ENCODE measurements at regions not wholly inside any gene's neighbourhood (a gene's known extent, or its start where the extent isn't known, plus 50 kb on each side); places are given as distances from the start of the nearest gene placed in this dataset.
"Not testable (repeated sequence)": the region's sequence is repeated elsewhere in the genome, so short reads cannot be mapped to it uniquely, and the experiment has no call there.

DNA sequence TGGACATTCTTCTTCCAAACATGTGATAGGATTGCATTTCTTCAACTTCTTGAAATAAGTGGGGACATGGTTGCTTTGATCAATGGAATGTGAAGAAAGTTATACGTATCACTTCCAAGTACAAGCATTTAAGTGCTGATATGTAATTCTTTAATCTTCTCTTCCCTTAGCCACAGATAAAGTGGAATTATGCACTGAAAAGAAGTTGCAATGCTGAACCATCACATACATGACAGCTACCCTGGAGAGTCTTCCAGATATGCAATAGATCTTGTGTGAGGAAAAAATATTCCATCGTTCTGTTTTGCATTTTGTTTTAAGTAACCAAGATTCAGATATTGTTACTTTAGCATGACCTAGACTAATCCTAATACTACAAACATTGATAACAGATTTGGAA is 674.3 kb downstream of the NSUN3 start:
- DNase-seq, result no peak

DNA sequence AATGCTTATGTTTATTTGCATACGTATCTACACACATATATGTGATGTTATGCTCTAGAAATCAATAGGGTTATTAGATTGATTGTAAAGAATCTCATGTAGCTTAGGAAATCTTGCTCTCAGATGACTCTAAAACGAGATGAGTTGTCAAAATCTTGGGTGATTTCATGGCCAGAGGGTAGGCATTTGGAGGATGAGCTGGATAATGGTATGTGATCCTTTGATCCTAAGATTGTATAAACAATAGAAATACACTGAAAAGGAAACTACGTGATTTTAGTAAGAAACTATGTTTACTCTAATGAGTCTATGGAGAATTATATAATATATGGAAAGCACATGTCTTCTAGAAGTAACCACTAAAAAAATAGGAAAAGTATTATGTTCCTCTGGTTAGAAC is 676.6 kb downstream of the NSUN3 start:
- no peak for DNase-seq

DNA sequence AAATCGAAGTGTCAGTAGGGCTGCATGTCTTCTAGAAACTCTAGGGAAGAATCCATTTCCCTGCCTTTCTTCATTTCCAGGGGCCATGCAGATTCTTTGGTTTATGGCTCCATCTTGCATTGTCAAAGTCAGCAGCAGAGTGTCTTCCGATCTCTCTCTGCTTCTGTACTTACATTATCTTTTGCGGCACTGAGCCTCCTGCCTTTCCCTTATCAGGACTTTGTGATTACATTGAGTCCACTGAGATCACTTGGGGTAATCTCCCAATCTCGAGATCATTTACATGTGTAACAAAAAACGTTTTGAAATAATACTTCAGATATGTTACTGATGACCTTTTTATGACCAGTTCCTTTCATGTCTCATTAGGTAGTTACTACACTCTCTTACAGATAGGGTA is 695.9 kb downstream of the NSUN3 start:
- DNase-seq, result no peak

DNA sequence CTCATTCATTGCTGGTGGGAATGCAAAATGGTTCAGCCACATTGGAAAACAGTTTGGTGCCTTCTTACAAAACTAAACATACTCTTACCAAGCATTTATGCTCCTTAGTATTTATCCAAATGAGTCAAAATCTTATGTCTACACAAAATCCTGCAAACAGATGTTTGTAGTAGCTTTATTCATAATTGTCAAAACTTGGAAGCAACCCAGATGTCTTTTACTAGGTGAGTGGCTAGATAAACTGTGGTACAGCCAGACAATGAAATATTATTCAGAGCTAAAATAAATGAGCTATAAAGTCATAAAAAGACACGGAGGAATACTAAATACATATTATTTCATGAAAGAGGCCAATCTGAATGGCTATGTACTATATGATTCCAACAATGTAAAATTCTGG is 709.5 kb downstream of the NSUN3 start:
- no peak for DNase-seq

DNA sequence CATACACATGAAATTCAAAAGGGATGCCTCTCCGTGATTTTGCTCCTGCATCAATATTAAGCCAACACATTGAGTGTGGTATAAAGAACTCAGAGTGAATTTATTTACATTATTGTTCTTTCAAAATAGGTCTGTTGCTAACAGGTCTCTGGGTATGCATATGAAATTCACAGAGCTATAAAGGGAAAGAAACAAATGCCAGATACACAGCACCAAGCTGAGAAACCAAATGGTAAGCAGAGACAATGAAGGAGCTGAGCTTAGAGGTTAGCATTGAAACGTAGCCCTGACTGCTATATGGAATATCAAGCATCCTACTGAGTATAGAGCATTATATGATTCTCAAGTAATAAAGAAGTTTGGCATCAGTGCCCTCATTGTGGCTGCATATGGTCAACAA is 712.9 kb downstream of the NSUN3 start:
- DNase-seq, result no peak

DNA sequence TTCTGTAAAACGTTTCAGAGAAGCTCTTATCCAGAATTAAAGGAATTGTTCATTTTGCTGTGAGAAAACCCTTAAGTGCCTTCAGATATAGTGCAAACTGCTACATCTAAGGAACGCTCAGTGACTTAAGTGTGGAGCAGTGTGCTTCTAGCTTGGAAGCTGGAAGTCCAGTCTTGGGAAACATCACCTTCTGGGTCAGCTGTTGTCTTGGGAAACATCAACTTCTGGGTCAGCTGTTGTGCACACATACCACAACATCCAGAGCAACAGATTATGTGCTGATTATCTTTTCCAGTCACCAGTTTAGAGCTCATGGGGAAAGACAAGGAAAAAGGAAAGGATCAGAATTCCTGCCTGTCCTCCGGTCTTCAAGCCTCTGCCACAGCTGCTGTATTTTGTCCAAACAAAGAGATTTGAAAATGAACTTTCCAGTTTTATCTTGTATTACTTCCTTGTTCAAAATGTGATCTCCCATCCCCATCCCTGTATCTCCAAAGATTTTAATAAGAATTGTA is 713.6 kb downstream of the NSUN3 start:
- no peak for DNase-seq

DNA sequence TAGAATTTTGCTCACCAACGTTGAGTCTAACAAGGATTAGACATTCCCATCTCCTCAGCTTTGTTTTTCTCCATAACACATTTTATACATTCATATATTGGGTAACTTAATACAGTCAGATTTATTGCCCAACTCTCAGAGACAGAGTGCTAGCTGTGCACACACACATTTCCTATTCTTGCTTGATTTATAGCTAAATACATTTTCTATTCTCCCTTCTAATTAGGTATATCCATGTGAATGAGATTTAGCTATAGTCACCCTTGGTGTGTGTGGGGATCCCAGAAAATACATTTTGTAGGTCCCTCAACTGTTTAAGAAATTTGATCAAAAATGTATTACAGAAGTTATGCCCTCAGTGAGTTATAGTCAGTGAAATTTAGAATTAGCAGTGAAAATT is 715.4 kb downstream of the NSUN3 start:
- no peak for DNase-seq

DNA sequence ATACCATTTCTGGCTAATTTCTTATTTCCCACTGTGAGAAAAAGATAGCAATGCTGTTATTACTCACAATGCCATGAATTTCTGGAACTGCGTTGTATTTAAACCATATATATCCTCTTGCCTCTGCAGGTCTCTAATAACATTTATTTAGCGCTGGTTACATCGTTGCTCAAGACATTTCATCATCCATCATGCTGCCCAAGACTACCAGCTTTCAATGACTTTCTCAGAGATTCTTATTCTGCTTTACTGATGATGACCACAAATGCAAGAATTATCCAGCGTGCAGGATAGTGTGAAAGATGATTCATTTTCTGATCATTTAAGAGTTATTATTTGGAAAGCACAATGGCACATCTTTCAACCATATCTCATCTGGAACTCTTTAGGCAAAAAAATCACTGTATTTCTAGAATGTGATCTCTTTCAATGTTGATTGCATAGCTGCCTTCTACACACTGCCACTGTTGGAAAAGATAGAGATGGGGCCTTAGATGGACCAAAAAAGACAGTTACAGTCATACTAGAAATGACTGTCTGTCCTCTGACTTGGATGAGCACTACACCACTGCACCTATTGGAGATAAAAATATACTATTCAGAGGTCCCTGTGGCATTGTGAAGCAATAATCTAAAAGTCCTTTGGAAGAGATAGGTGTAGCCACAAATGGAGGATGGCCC is 716.1 kb downstream of the NSUN3 start:
- no peak for DNase-seq

DNA sequence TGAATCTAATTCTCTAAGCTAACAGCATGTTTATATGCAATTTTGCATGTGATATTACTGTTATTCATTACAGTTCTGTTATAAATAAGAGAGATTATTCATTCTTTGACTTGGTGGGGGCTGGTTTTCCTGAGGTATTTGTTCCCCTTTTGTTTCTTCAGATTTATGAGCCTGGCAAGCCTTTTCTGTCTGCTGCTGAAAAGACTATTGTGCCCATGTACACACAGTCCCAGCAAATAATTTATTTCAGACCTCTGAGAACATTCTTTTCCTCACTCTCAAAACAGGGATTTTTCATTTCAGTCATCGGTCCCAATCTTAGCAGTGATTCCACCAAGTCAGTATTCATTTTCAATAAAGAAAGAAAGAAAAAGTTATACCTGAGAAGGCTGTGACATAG is 716.8 kb downstream of the NSUN3 start:
- DNase-seq, result no peak

DNA sequence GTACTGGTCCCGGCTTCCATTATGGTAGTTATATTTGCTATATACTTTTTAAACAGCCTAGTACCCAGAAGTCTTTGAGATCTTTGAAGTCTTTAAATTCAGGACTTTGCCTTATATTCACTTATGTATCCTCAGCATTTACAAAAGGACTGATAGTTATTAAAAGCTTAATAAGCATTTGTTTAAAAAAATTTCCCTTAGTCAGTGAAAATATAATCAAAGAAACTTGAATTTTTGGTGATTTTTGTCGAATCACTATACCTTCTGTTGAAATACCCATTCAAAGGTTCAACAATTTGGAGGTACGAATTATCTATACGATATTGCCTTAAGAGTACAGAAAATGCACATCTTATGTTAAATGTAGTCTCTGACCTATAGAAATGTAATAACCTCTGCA is 721.4 kb downstream of the NSUN3 start:
- DNase-seq, result no peak

DNA sequence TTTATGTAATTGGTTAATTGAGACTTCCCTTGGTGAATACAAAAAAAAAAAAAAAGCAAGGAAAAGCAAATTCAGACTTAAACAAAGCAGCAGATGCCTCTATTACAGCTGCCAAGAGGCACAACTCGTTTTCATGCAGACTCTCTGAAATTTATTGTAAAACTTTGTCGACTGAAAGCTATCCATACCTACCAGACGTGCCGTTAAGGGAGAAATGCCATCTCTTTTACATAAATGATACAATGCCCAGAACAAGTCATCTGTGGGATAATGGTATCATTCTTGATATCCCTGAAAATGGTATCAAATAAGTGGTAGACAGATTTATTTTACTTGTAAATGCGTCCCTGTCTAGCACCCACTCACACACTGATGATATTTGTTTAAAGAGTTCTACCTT is 724.2 kb downstream of the NSUN3 start:
- no peak for DNase-seq

DNA sequence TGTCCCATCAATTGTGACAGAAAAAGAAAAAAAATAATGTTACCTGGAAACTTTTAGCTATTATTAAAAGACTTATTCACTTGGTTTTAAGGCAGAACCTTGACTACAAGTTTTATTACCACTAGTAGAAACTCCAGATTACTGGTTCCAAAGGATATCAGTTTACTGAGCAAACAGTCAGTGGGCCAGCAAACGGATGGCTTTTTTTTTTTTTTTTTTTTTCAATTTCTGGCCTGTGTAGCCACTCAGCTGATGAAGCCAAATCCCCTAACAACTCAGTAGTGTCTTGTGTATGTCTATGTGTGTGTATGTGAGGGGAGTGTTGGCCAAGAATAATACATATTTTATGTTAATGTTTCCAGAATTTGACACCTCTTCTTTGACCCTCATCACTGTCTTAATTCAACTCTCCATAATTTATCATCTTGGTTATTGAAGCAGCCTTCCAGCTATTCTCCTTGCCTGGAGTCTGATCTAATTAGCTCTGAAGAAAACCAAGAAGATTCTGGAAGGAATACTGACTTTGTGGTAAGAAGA is 724.9 kb downstream of the NSUN3 start:
- DNase-seq, result no peak

DNA sequence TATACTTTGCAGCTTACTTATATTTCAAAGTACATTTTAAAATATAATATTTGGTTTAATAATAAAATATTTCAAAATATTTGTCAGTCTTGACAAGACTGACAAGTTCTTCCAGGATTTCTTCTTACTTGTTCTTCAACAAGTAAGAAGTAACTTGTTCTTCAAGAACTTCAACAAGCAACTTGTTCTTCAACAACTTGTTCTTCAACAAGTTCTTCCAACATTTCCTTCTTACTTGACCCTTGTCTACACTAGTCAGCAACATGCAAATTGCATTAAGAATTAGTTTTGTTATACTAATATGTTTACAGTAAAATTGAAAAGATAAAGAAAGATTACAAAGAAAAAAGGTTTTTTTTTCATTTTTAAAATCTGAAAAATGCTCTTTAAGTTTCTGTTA is 731.7 kb downstream of the NSUN3 start:
- no peak for DNase-seq

DNA sequence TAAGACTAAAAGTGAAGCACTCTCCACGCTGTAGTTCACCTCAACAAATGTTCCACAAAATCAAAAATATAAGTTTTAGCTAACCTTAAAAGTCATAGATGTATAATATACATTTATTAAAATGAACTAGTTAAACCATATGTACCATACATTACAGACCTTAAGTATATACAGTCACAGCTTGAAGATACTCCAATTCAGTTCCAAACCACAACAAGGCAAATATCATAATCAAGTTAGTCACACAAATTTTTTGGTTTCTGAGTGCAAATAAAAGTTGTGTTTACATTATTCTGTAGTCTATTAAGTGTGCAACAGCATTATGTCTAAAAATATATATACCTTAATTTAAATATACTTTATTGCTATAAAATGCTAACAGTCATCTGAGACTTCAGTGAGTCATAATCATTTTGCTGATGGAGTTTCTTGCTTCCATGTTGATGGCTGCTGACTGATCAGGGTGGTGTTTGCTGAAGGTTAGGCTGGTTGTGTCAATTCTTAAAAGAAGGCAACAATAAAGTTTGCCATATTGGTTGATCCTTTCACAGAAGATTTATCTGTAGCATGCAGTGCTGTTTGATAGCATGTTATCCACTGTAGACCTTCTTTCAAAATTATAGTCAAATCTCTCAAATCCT is 736.7 kb downstream of the NSUN3 start:
- no peak for DNase-seq

DNA sequence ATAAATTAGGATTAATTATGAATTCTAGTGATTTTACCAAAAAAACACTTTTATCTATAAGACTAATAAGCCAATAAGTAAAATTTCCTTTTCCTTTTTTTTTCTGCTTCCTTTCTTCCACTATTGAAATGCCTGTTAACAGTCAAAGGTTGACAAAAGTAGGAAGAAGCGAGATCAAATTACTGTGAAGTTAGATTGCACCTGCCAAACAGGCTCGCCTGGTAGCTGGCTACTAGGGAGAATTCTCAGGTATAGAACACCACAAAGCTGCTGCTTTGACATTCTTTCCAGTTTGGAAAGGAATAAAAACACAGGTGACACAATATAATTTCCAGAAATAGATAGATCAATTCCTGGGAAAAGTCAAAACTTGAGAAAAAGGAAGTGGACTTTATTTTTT is 749.0 kb downstream of the NSUN3 start:
- DNase-seq, result no peak

DNA sequence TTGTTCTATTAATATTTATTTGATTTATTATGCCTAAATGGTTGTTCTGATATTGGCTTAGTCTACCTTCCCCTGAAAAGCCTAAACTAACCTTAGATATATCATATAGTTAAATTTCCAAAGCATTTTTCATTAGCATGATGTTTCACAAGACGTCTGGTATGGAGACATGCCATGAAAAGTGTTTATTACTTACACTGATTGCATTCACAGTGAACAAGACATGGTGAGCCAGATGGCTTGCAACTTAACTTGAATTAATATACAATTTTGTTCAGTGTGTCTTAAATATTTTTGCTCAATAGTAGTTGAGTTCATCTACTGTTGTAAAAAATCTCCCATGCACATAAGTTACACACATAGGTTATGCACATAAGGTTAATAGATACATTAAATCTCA is 758.4 kb downstream of the NSUN3 start:
- DNase-seq, result no peak

DNA sequence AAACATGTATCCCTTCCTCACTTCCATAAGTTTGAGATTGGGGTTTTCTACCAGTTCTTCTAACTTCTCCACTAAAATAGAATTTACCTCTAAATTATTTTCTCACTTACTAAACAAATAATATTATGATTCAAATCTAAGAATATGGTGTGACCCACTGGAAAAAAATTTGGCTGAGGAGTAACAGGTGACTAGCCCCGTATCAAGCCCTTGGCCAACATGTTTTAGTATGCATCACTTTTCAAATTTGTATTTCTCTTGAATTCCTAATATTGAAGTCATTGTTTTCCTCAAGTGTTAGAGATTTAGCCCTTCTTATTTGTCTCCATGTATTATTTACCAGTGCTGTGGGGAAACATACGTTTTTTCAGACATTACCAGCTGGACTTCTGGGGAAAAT is 759.4 kb downstream of the NSUN3 start:
- DNase-seq, result no peak

DNA sequence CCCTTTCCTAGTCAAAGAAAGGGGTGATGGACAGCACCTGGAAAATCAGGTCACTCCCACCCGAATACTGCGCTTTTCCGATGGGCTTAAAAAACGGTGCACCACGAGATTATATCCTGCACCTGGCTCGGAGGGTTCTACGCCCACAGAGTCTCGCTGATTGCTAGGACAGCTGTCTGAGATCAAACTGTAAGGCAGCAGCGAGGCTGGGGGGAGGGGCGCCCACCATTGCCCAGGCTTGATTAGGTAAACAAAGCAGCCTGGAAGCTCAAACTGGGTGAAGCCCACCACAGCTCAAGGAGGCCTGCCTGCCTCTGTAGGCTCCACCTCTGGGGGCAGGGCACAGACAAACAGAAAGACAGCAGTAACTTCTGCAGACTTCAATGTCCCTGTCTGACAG is 783.4 kb downstream of the NSUN3 start:
- not testable (repeated sequence) for DNase-seq

DNA sequence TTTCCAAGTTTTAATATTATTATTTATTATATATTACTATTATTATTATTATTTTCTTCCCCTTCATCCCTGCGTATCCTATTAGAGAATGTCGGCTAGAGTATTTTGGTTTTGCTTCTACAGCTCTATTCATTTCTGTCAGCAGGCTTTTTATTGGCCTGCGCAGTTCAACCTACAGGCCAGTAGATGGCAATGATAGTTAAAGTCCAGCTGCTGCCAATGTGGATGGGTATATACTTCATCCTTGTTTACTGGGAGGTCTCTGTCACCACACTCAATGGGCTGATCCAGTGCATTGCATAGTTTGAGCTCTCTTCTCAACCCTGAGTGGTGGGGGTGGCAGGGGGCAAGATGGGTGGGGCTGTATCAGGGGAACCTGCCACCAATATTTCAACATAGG is 799.8 kb downstream of the NSUN3 start:
- DNase-seq, result no peak

DNA sequence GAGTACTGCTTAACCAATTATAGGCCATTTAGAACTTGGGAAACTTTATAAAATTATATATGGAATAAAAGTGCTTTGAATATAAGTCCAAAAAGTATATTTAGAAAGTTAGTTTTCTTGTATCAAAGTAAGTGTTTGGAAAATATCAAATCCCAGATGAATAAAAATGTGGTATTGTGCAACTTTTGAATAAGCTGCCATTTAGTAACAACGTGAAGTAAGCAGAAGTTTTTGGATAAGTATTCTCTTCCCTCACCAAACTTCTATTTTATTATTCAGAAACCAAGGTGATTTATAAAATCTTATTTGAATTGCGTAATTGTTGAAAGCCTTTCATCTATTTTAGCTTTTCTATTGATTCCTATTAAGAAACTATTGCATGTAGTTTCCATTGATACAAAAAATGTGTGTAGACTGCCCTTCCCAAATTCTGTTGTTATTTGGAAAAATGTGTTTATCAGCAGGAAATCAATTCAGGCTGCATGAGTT is 806.2 kb downstream of the NSUN3 start:
- DNase-seq, result no peak

DNA sequence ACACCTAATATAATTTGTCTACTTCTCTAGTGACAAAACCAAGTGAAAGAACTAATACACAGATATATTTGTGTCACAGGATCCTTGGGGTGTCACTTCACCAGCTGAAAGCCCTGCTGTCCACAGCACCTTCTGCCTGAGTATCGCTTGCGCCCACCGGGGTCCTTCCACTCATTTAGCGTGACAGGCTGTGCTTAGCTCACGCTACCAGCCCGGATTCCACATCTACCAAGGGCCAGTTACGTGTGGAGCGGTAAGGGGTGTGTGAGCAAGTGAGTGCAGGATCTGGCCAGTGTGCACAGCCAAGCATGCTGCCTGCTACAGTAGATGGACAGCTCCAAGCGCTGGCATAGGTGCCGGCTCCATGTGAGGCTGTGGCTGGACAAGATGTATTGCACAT is 810.9 kb downstream of the NSUN3 start:
- no peak for DNase-seq

DNA sequence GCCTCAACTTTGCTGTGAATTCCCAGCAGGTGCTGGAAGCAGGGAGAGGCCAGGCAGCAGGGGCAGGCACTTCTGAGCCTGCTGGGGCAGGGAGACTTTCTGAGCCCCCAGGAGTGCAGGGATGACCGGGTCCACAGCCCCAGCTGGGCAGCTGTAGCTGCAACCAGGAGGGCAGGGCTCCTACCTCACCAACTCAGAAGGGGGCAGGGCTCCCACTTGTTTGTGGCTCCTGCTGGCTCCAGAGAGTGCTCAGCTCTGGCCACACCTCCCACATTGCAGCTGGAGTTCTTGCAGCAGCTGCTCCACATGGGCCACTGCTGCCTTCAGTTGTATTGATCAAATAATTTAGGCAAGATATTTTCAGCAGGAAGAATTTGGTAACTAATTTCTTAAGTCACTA is 812.3 kb downstream of the NSUN3 start:
- no peak for DNase-seq

DNA sequence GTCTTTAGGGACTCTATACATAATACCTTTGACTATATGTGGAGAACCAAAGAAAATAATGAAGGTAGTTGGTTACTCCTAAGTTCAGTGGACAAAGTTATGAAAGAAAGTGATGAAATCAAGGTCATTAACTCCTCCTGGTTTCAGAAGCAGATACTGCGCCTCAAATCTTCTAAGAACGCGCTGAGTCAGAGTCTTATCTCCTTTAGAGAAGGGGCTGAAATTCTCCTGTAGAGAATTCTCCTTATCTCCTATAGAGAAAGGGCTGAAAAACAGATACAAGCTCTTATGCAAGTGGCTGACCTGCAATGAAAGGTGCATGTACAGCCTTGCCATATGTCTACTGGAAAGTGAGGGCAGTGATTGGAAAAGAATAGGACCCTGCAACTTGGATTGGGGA is 824.2 kb downstream of the NSUN3 start:
- no peak for DNase-seq

DNA sequence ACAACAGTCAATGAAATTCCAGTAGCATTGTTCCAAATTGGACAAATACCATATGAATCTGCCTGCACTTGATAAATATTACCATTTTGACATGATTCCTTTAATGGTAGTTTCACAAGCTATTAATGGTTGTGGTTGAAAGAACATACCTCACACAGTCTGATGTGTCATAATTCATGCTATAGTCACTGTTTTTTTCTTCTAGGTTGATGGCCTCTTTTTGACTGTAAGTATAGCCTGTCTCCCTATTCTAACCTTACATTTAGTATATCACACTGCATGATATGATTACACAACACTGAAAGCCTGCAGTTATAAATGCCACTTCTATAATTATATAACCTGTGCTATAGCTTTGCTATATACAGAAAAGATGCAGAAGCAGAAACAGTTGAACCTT is 834.1 kb downstream of the NSUN3 start:
- DNase-seq, result no peak

Data from EL (cell line).